C4-2B (cell line): ENCODE measurements at regions not wholly inside any gene's neighbourhood (a gene's known extent, or its start where the extent isn't known, plus 50 kb on each side); places are given as distances from the start of the nearest gene placed in this dataset.

Source experiments
- H3K27ac ChIP-seq: fragments of 450-650 bp; 2 replicates; pipeline ENCODE4 v1.5.1; 2017
- CTCF ChIP-seq: fragments of 450-650 bp; conservative IDR thresholded peaks from 2 replicates; pipeline ENCODE4 v1.5.1; 2017; ENCODE audit warnings: mild to moderate bottlenecking
- ZFX ChIP-seq: fragments of 450-650 bp; IDR thresholded peaks from 2 replicates; pipeline ENCODE4 v1.6.1; 2017

GRCh38 chr15:77816983-77817382, 184.3 kb upstream of the LINGO1 start:
- TF ChIP-seq CTCF (no peak), ZFX (peak; percentile 48; the same call in 1 of the 2 replicates)
- H3K27ac ChIP-seq: peak overlapping the region; percentile 79

GRCh38 chr15:77815015-77815414, 182.3 kb upstream of the LINGO1 start:
- TF ChIP-seq CTCF (no peak), ZFX (no peak)
- no peak overlapping the region for H3K27ac ChIP-seq

- no peak for TF ChIP-seq CTCF
- no peak overlapping the region for H3K27ac ChIP-seq
Measured at GRCh38 chr15:77812664-77813063, 180.0 kb upstream of the LINGO1 start.

DNA sequence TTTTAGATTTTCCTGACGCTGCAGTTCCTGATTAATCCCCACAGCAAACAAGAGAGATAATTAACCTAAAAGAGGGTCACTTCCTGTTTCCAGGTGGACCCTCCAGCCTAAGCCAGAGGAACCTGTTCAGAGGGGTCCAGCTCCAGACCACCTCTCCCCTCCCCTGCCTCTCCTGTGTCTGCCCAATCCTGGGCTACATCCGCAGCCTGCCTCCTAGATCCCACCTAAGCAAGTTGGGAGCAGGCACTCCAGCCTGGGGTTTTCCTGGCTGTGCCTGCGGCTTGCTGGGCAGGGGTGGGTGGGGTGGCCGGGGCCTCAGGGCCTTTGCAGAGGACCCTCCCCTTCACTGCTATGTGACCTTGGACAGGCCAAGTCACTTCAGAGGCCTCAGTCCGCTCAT, 178.6 kb upstream of the LINGO1 start:
- no peak for TF ChIP-seq CTCF
- no peak for TF ChIP-seq ZFX

DNA sequence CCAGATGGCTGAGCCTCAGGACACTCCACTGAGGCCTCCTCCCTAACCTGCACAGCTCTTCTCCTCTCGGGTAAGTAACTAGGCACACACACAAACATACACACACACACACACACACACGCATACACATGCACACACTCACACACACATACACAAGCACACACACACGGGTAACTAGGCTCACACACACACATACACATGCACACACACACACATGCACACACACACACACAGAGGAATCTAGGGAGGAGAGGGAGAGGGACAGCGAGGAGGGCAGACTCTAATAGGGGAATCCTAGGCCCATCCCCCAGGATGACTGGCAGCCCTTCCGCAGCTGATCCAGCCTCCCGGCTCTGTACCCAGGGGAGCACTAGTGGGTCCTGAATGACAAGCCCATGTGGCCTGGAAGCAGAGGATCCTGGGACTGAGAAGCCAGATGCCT, 177.4 kb upstream of the LINGO1 start:
- TF ChIP-seq CTCF: no peak
- no peak for TF ChIP-seq ZFX

More for the DNA sequence above, 178.6 kb upstream of the LINGO1 start:
- H3K27ac ChIP-seq: peak overlapping the region; percentile 12

GRCh38 chr15:77808581-77809177, 176.0 kb upstream of the LINGO1 start:
- no peak overlapping the region for H3K27ac ChIP-seq
- TF ChIP-seq ZFX (no peak), CTCF (no peak)

More for the DNA sequence above, 177.4 kb upstream of the LINGO1 start:
- H3K27ac ChIP-seq: peak overlapping the region; percentile 12; the same call in 1 of the 2 replicates

DNA sequence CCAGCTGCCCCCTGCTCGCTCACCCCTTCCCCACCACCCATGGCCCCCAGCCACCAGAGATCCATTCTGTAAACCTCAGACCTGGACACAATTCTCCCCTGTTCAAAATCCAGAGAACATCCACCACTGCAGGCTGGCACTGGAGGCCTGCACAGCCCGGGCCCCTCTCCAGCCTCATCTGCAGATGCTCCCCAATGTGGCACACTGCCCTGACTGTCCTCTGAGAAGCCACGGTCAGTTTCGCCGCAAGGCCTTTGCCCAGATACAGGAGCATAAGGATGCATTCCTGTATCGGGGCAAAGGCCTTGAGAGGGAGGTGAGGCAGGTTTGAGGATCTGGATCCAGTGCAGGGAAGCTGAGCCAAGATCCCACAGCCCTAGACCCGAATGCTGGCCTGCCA, 175.4 kb upstream of the LINGO1 start:
- H3K27ac ChIP-seq: no peak overlapping the region

More for the DNA sequence above, 175.4 kb upstream of the LINGO1 start:
- no peak for TF ChIP-seq ZFX
- no peak for TF ChIP-seq CTCF
